ENCODE measurements at regions not wholly inside any gene's neighbourhood (a gene's known extent, or its start where the extent isn't known, plus 50 kb on each side); places are given as distances from the start of the nearest gene placed in this dataset.
A peak's percentile ranks its signal among the peaks of the same experiment; 100 is the strongest.
"Not testable (repeated sequence)": the region's sequence is repeated elsewhere in the genome, so short reads cannot be mapped to it uniquely, and the experiment has no call there.

DNA sequence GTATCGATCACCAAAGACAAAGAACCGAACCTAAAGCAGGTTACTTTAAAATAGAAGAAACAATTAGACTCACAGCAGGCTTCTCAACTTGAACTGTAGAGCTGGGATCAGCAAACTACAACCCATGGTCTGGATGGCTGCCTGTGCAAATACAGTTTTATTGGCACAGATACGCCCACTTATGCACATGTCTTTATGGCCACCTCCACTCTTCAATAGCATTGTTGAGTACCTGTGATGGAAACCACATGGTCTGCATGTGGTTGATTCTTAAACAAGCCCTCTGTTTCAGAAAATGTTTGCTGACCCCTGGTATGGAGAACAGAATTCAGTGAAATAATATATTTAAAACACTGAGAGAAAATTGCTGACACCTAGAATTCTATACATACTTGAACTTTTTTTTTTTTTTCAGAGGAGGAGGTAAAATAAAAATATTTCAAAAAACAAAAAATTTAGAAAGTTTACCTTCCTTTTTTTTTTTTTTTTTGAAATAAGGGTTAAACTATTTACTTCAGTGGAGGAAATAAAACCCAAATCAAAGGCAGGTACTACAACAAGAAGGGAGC, 263.8 kb upstream of the ATP10A start:
- no peak for DNase-seq (ENCODE audit: low spot score)

DNA sequence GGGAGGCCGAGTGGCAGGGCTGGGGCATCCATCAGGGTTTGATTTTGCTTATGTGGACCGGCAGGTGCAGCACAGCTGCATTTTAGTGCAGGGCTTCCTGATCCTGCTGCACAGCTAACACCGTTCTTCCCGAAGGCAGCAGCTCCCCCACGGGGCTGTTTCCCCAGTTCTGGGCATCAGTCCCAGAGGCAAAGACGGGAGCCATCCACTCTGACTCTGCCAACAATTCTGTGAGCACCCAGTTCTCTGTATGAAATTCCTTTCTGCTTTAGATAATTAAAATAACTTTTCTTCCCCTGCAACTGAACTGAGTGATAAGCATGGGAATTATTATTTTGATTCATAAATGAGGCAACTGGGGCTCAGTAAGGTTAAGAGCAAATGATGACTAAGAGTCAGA, 262.9 kb upstream of the ATP10A start:
- DNase-seq (ENCODE audit: low spot score): no peak

DNA sequence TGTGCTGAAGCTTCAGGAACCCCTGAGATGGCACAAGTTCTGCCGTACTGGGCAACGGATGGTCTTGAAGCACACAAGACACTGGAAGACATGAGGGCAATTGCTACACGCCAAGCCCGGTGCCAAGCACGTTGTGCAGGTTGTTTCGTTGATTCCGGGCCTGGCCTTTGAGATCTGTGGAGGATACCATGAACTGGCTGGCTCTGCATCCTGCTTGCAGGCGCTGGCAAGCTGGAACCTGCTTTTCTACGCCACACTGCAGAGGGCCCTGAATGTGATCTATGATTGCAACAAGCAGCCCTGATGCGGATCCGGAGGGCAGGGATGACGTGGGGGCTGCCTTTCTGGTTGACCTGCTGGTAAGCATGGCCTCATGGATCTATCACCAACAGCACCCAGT, 262.5 kb upstream of the ATP10A start:
- DNase-seq (ENCODE audit: low spot score): no peak

DNA sequence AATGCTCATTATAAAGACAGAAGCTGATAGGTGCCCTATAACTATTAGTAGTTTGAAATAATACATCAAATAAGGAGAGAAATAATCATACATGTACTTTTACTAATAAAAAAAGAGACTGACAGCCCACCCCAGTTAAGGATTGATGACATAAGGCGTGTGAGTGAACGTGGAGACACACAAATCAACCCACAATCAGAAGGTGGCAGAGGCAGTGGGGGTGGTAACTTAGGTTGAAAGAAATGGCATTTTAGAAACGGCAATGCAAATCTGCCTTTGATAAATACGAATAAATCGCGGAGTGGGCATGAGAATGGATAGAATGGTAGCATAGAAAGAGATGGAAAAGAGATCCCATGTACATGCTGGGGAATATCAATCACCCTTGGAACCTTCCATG, 256.2 kb upstream of the ATP10A start:
- no peak for DNase-seq (ENCODE audit: low spot score)

DNA sequence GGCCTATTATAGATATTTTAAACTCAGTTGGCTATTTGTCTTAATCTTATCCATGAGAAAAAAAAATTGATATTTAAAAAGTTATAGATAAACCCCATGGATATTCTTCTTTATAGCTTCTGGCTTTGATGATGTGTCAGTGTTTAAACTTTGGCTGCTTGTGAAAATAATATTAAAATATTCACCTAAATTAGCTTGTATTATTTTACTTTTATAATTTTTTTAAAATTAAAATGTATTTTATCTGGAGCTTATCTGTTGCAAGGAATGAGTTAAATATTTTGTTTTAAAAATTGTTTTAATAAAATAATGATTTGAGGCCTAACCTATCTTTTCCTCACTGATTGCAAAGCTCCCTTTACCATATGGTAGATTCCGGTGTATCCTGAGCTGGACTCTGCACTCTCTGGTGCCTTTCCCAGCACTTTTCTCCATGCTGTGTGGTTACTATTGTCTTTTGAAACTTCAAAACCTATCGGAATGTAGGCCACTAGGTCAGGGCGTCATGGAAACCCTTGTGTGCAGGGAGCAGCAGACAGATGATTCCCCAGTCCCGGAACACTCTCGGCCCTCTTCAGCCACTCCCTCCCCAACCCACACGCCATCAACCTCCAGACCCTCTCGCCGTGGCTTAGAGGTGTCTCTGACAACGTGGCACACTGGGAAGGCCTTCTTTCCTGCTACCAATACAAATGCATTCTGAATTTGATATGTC, 252.3 kb upstream of the ATP10A start:
- no peak for DNase-seq (ENCODE audit: low spot score)

DNA sequence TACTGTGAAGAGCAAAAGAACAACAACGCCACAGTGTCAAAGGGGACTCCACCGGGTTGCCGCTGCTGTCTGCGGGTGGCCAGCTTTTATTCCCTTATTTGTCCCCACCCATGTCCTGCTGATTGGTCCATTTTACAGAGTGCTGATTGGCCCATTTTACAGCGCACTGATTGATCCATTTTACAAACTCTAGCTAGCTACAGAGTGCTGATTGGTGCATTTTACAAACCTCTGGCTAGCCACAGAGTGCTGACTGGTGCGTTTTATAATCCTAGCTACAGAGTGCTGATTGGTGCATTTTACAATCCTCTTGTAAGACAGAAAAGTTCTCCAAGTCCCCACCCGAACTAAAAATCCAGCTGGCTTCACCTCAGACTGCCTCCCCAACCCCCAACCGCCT, 251.0 kb upstream of the ATP10A start:
- DNase-seq (ENCODE audit: low spot score): not testable (repeated sequence)

DNA sequence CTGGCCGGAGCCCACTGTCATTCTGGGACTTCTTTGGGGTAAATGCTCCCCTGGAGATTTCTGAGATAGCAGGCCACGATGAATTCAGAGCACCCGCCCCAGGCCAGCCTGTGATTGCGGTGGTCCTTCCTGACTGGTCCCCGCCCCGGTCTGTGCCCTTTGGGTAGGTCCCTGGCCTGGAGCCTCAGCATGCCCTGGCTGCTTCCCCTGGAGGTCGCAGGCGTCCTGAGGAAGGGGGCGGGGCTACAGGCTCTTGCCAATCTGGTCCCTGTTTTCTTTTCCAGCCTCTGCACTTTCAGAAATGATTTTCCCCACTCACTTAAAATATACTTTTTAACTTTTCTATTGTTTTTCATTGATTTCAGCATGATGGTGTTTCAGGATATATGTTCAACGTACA, 250.2 kb upstream of the ATP10A start:
- DNase-seq (ENCODE audit: low spot score): no peak

DNA sequence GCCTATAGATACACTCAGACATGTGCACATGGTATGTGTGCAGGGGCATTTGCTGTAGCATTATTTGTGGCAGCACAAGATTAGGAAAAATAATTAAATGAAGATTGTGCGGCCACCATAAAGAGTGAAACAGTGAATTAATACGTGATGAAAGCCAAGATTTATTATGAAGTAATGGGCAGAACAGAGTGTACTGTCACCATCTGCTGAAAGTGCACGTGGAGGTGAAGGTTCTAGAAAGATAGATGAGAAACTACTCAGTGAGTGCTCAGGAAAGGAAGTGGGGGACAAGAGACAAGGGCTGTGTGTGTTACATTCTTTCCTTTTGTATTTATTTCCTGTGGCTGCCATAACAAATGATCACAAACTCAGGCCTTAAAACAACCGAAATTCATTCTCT, 246.1 kb upstream of the ATP10A start:
- no peak for DNase-seq (ENCODE audit: low spot score)

DNA sequence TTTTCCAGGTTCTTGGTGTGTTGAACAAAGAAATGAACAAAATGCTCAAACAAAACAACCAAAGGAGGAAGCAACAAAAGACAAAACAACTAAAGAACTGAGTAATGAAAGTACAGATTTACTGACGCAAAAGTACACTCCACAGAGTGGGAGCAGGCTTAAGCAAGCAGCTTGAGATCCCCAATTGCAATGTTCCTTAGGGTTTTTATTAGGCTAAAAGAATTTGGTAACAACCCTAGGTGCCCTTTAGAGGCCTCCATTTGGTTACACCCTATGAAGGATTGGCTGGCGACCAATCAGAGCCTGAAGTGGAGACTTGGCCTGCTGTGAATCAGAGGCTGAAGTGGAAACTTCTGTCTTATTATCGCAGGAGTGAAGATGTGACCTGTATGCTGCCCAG, 243.4 kb upstream of the ATP10A start:
- no peak for DNase-seq (ENCODE audit: low spot score)

DNA sequence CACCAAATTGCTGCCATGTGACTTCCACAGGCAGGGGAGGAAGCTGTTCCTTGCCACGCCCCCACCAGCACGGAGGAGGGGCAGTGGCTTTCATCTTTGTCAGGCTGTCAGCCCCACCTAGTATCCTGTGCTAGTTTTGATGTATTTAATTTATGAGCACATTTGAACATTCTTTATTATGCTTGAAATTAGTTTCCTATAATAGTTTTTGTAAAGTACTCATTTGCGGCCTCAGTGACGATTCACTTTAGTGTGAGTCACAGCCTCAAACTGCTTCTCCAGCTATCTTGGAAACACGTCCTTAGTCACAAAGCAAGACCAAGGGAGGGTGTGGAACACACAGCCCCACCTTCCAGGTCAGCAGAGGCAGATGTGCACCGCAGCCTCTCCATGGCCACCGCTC, 239.9 kb upstream of the ATP10A start:
- peak; percentile 16 for DNase-seq (ENCODE audit: low spot score)

DNA sequence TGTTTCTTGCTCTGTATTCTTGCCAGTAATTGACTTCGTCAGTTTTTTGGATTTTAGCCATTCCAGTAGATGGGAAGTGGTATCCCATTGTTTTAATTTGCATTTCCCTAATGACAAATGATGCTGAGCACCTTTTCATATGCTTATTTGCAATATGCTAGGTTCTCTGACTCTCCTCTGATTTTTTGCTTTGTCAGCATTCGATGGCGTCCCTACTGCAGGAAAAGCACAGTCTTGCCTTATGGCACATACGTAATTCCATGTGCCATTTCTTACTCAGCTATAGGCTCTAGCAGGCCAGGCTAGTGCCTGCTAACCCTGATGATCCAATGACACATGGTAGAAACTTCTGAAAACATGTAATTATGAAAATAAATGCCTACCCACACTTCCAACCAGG, 239.2 kb upstream of the ATP10A start:
- no peak for DNase-seq (ENCODE audit: low spot score)

DNA sequence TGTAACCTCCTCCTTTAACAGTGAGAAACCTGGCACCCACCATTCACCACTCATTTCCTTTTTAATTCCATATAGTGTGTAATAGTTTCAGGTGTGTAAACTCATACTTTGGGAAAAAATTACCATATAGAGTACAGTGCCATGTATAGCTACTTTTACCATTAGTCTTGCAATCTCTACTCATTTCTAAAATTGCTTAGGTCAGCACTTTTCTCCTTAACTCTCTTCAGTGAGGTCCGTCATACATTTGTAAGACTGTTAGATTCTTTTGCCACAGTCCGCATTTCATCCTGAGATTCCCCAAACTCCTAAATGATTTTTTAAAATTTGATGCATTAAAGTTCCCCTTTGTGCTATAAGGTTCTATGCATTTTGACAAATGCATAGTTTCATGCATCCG, 238.3 kb upstream of the ATP10A start:
- no peak for DNase-seq (ENCODE audit: low spot score)

DNA sequence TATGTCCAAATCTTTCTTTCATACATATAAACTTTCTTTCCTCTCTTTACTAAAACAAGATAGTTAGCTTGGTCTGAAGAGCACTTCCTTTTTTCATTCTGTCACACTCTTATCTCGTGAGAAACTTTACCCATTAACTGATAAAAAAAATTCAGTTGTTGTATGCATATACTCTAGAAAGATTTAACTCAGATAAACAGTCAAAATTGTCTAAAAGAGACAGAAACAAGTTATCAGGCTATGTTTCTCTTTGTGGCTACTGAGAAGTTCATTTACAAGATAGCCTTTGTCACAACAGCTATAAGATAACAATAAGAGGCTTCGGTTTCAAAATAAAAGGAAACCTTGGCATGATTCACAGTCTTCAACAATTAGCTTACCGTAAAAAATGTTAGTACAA, 235.7 kb upstream of the ATP10A start:
- DNase-seq (ENCODE audit: low spot score): no peak

DNA sequence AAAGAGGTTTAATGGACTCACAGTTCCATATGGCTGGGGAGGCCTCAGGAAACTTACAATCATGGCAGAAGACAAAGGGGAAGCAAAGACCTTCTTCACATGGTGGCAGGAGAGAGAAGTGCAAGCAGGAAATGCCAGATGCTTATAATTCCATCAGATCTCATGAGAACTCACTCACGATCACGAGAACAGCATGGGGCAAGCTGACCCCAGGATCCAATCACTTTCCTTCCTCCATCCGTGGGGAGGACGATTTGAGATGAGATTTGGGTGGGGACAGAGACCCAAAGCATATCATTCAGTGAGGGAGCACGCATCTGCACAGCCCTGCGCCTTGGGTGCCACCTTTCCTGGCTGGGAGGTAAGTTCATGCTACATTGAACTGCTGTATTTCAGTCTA, 234.1 kb upstream of the ATP10A start:
- DNase-seq (ENCODE audit: low spot score): no peak

DNA sequence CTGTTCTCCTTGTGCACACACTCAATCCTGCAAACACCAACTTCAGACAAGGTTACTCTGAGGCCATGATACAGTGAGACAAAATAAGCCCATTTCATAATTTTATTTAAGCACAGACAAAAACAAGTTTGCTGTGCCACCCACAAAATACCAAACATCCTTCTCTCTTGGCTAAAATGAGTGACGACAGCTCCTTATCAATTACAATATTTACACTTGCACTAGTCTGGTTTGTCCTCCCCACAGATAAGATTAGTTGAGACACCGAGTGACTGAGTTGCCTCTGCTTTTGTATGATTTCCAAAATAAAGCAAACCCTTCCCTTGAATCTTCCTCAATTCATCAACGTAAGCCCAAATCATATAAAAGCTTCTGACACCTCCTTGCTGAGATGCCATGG, 233.5 kb upstream of the ATP10A start:
- no peak for DNase-seq (ENCODE audit: low spot score)

DNA sequence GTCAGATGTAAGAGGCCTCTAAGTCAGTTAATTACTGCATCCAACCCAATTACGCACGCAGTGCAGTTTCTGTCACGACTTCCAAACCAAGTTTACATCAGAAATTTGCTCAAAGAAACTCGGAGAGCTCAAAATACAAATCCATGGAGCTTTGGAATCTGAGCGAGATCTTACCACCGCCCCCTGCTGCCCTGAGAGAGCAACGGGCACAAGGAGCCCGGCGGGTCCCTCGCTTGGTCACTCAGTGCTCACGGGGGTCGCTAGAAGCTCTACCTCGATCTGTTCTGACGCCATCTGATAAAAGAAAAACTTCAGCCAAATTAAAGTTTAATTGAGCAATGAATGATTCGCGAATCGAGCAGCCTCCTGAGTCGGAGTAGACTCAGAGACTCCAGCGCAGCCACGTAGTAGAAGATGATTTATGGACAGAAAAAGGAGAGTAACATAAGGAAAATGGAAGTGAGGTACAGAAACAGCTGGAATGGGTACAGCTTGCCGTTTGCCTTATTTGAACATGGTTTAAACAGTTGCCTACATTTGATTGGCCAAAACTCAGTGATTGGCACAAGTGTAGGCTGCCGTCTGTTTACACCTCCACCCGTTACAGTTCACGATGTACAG, 232.7 kb upstream of the ATP10A start:
- DNase-seq (ENCODE audit: low spot score): no peak

DNA sequence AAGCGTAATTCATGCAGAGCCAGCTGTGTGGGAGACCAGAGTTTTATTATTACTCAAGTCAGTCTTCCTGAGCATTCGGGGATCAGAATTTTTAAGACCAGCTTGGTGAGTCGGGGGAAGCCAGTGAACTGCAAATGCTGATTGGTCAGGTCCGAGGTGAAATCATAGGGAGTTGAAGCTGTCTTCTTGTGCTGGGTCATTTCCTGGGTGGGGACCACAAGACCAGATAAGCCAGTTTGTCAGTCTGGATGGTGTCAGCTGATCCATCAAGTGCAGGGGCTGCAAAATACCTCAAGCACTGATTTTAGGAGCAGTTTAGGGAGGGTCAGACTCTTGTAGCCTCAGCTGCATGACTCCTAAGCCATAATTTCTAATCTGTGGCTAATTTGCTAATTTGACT, 228.1 kb upstream of the ATP10A start:
- no peak for DNase-seq (ENCODE audit: low spot score)

DNA sequence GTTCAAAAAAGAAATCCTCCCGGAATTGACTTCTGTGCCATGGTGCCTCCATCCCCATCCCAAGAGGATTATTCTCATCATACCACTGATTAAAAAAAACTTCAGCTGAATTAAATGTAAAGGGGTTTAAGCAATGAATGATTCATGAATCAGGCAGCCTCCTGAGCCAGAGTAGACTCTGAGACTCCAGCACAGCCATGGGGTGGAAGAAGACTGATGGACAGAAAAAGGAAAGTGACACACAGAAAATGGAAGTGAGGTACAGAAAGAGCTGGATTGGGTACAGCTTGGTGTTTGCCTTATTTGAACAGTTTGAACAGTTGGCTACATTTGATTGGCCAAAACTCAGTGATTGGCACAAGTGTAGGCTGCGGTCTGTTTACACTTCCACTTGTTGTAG, 224.8 kb upstream of the ATP10A start:
- no peak for DNase-seq (ENCODE audit: low spot score)

DNA sequence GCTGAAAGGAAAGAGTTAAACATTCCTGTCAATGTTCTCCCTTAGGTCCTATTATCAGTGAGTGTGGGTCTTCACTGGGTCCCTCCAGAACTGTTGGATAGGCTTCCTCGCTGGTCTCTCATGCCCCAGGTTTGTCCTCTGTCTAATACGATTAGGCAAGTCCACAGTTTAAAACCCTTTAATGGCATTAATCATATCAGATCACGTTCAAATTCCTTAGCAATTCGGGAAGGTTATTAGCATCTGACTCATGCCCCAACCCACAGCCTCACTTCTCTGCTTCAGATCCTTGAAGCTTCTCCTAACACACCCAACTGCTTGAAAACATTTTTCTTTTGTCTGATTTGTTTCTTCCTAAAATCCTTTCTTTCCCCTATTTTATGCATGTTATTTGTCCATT, 224.3 kb upstream of the ATP10A start:
- DNase-seq (ENCODE audit: low spot score): no peak

DNA sequence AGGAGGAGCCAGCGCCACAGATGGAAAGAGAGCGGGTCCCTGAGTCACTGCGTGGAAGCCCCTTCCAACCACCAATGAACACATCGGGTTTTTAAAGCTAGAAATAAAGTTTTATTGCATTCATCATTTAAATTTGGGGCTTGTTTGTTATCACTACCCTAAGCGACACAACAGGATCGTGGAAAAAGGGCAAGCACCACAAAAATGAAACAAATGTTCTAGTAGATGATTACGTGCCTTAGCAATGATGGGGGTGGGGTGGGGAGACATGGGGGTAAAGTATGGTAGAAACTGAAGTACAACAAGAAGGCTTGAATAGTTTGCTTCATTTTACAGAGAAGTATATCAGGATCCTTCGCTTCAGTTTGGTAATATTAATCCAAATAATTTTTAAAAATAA, 221.6 kb upstream of the ATP10A start:
- no peak for DNase-seq (ENCODE audit: low spot score)

DNA sequence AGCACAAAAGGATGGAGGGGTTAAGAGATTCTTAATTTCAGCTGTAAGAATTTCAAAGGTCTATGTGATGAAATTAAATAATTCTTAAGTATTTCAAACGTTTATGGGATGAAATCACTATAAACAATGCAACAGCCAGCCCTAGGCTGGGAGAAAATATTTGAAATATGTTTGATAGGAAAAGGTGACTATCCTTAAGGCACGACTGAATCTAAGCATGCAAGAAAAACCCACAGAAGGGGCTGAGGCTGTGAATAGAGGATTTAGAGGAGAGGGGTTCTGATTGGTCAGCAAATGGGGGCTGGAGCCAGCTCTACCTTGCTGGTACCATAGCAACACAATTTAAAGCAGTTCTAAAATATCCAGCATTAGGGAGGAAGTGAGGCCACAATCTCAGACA, 220.8 kb upstream of the ATP10A start:
- DNase-seq (ENCODE audit: low spot score): no peak

DNA sequence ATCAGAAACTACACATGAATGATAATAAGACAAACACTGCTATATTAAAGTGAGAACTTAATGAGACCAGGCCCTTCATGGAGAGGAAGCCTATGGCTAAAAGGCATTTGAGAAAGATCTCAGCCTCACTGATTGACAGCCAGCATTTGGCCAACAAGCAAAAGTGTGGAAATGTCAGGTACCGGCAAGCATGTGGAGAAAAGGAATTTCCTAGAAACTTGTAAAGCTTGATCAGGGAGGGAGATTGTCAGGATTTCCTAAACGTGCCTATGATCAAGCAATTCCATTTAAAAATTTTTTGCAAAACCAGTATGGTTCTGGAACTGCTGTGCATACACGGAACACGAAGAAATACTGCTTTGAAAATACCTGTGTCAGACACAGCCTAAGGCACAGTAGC, 220.3 kb upstream of the ATP10A start:
- no peak for DNase-seq (ENCODE audit: low spot score)

DNA sequence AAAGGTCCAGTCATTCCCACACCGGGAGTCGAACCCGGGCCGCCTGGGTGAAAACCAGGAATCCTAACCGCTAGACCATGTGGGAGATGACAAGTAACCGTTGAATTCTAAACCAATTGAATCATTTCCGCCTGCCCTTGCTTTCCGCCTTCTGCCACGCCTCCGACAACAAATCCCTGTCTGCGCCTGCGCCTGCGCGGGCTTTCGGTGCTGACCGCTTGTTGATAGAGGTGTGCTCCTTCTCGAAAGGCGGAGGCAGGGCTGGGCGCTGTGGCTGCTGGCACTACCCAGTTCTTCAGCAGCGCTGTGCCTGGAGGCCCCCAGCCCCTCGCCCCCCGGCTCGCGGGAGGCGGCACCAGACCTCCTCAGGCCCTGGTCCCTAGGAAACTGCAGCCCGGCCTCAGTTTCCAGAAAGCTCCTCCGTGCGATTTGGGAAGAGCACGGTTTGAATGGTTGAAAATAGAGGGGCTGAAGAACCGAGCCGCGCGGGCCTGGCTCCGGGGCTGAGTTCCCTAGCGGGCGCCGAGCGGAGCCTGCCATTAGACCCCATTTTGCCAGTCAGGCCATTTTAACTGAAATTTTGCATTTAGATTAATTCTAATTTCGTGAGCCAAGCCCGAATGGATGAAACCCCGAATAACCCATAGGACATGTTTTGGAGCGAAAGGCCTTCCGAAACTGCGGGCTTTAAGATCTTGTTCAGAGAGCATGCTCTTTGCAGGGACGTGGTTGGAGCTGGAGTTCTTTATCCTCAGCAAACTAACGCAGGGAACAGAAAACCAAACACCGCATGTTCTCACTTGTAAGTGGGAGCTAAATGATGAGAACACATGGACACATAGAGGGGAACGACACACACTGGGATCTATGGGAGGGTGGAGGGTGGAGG, 219.3 kb upstream of the ATP10A start:
- DNase-seq (ENCODE audit: low spot score): peak; percentile 96

All from H4 (cell line).